HuH-7.5 (cell line): ENCODE measurements at regions not wholly inside any gene's neighbourhood (a gene's known extent, or its start where the extent isn't known, plus 50 kb on each side); places are given as distances from the start of the nearest gene placed in this dataset.

Experiments used
- DNase-seq: peaks from one replicate; pipeline ENCODE4 v3.0.0; 2011; ENCODE audit warnings: low spot score

- no peak for DNase-seq
Measured at GRCh38 chr1:36607263-36607651, 124.5 kb upstream of the CSF3R start.

GRCh38 chr1:36606641-36607262 is 124.0 kb upstream of the CSF3R start:
- no peak for DNase-seq

GRCh38 chr1:36605942-36606640 is 123.4 kb upstream of the CSF3R start:
- no peak for DNase-seq

- no peak for DNase-seq
Measured at GRCh38 chr1:36603461-36603860, 120.7 kb upstream of the CSF3R start.

- no peak for DNase-seq
Measured at GRCh38 chr1:36602184-36602583, 119.5 kb upstream of the CSF3R start.

- DNase-seq: no peak
Measured at GRCh38 chr1:36599828-36600227, 117.1 kb upstream of the CSF3R start.

- no peak for DNase-seq
Measured at GRCh38 chr1:36597514-36597913, 114.8 kb upstream of the CSF3R start.

- DNase-seq: no peak
Measured at GRCh38 chr1:36595921-36596320, 113.2 kb upstream of the CSF3R start.

- no peak for DNase-seq
Measured at GRCh38 chr1:36595349-36595748, 112.6 kb upstream of the CSF3R start.

- no peak for DNase-seq
Measured at GRCh38 chr1:36594023-36594422, 111.3 kb upstream of the CSF3R start.

- DNase-seq: no peak
Measured at GRCh38 chr1:36591278-36591677, 108.6 kb upstream of the CSF3R start.

GRCh38 chr1:36590771-36591170 is 108.1 kb upstream of the CSF3R start:
- DNase-seq: no peak

GRCh38 chr1:36590264-36590663 is 107.6 kb upstream of the CSF3R start:
- no peak for DNase-seq

GRCh38 chr1:36588972-36589371 is 106.3 kb upstream of the CSF3R start:
- DNase-seq: no peak

GRCh38 chr1:36585569-36586548 is 103.1 kb upstream of the CSF3R start:
- no peak for DNase-seq

- no peak for DNase-seq
Measured at GRCh38 chr1:36584874-36585453, 102.3 kb upstream of the CSF3R start.

- no peak for DNase-seq
Measured at GRCh38 chr1:36583980-36584782, 101.5 kb upstream of the CSF3R start.

- DNase-seq: no peak
Measured at GRCh38 chr1:36583080-36583479, 100.4 kb upstream of the CSF3R start.

- DNase-seq: no peak
Measured at GRCh38 chr1:36582066-36582755, 99.5 kb upstream of the CSF3R start.

- no peak for DNase-seq
Measured at GRCh38 chr1:36580524-36580923, 97.8 kb upstream of the CSF3R start.

- no peak for DNase-seq
Measured at GRCh38 chr1:36579039-36579438, 96.3 kb upstream of the CSF3R start.
